GM10248 (cell line): ENCODE measurements at regions not wholly inside any gene's neighbourhood (a gene's known extent, or its start where the extent isn't known, plus 50 kb on each side); places are given as distances from the start of the nearest gene placed in this dataset.

Source experiments
- CTCF ChIA-PET: fragments of 300-600 bp; sonication (Branson Sonifier 250); formaldehyde crosslinking; extraction: SDS; loops from one replicate; lab custom pipeline; 2021; ENCODE audit warnings: antibody characterized with exemption; lab: Yijun Ruan, JAX
- POLR2A ChIA-PET: fragments of 350-650 bp; sonication (Branson Sonifier 250); formaldehyde crosslinking; extraction: SDS; loops from one replicate; lab custom pipeline; 2020; ENCODE audit warnings: antibody characterized with exemption; lab: Yijun Ruan, JAX
- DNase-seq: peaks from one replicate; pipeline ENCODE4 v3.0.0; 2012; ENCODE audit errors: extremely low spot score
- TF ChIP-seq, protein P1 (sequence below): IDR thresholded peaks from 2 replicates; pipeline ENCODE4 v1.5.1; 2012; ENCODE audit warnings: mild to moderate bottlenecking, low read depth; ENCODE audit errors: extremely low read depth, missing control alignments, control extremely low read depth

DNA sequence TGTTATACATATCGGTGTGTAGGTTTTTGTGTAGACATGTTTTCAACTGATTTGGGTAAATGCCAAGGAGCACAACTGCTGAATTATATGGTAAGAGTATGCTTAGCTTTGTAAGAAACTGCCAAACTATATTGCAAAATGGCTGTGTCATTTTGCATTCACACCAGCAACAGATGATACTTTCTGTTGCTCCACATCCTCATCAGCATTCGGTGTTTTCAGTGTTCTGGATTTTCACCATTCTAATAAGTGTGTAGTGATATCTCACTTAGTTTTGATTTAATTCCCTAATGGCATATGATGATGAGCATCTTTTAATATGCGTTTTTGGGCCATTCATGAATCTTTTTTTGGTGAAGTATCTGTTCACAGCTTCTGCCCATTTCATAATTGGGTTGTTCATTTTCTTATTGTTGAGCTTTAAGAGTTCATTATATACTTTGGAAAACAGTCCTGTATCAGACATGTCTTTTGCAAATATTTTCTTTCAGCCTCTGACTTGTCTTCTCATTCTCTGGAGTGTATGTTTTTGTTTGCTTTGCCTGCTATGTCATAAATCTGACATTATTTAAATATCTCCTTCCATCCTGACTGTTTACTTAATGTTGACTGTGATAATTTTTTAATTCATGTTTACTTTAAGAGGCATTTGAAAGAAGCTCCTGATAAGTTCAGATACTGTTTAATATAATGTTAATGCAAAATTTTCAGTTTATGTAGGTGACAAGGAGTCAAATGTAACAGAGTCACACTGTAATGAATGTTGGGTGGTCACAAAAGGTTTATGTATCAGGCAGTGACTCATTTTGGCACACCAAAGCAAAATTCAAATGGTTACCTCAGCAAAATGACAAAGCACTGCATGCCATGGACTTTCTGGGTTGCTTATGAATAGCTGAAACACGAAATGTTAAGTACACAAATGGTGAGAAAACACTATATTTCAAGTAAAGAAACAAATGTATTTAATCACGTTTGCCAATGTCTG lies 181.1 kb upstream of the DAB2 start:
- TF ChIP-seq, protein P1, sequence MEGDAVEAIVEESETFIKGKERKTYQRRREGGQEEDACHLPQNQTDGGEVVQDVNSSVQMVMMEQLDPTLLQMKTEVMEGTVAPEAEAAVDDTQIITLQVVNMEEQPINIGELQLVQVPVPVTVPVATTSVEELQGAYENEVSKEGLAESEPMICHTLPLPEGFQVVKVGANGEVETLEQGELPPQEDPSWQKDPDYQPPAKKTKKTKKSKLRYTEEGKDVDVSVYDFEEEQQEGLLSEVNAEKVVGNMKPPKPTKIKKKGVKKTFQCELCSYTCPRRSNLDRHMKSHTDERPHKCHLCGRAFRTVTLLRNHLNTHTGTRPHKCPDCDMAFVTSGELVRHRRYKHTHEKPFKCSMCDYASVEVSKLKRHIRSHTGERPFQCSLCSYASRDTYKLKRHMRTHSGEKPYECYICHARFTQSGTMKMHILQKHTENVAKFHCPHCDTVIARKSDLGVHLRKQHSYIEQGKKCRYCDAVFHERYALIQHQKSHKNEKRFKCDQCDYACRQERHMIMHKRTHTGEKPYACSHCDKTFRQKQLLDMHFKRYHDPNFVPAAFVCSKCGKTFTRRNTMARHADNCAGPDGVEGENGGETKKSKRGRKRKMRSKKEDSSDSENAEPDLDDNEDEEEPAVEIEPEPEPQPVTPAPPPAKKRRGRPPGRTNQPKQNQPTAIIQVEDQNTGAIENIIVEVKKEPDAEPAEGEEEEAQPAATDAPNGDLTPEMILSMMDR, result no peak
- DNase-seq, result no peak
- POLR2A ChIA-PET, result no interaction called here
- CTCF ChIA-PET, result interaction anchor here (1.2 to 3.4 kb wide), 2 partner anchors 11 to 21 kb away, joined by 3 to 12 read pairs; no protein-coding TSS in a partner anchor

DNA sequence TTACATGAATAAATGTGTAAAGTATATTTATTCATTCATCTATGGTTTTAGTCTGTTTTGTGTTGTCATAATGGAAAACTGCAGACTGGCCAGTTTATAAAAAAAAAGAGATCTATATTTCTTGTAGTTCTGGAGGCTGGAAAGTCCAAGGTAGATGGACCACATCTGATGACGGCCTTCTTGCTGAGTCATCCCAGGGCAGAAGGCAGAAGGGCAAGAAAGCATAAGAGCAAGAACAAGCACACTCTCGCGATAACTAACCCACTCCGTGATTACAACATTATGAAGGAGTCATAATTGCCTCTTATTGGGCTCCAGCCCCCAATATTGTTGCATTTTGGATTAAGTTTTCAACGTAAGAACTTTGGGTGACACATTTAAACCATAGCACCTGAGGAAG lies 180.4 kb upstream of the DAB2 start:
- DNase-seq, result no peak
- TF ChIP-seq, protein P1, result no peak
- CTCF ChIA-PET, result interaction anchor here (1.2 to 3.4 kb wide), 2 partner anchors 10 to 20 kb away, joined by 3 to 12 read pairs; no protein-coding TSS in a partner anchor
- POLR2A ChIA-PET, result no interaction called here

GRCh38 chr5:39604491-39604890 lies 179.7 kb upstream of the DAB2 start:
- ChIA-PET POLR2A (no interaction called here), CTCF (interaction anchor here (1.2 to 3.4 kb wide), 2 partner anchors 9 to 20 kb away, joined by 3 to 12 read pairs; no protein-coding TSS in a partner anchor)
- TF ChIP-seq, protein P1, result no peak
- DNase-seq, result no peak

DNA sequence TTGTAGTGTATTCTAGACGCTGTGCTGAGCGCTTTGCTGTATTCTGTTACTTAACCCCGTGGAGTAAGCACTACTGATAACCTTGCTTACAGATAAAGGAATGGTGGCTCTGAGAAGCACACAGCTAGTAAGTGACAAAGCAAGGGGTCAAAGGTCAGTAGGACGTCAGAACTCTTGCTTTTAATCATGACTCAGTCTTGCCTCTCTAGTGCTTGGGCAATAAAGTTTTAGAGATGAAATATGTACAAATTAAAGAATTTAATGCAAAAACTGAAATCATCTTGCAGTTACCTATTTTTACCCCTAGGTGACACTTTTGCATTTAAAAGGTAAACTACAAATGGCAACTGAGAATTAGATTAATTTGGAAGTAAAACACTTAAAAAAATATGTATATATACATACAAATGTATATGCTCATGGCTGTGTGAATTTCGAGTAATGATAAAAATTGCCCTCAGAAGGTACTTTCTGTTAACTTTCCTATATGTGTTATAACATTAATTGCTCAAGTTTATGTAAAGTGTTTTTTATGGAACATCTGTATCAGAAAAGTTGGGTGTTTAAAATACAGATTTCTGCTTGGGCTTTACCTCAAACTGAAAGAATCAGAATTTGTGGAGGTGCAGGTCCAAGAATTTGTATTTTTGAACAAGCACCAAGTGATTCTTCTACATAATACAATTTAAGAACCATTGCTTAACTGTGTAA lies 175.1 kb upstream of the DAB2 start:
- TF ChIP-seq, protein P1, result peak; percentile 34
- ChIA-PET POLR2A (no interaction called here), CTCF (interaction anchor here (0.7 to 1.3 kb wide), 7 partner anchors 10 to 1135 kb away, joined by 3 to 4 read pairs (median 3); no protein-coding TSS in a partner anchor)
- DNase-seq, result no peak

GRCh38 chr5:39598661-39599248 lies 174.0 kb upstream of the DAB2 start:
- POLR2A ChIA-PET, result no interaction called here
- DNase-seq, result no peak
- CTCF ChIA-PET, result interaction anchor here (1.0 to 1.3 kb wide), 4 partner anchors 9 to 28 kb away, joined by 3 to 4 read pairs (median 3); no protein-coding TSS in a partner anchor
- TF ChIP-seq, protein P1, result no peak

DNA sequence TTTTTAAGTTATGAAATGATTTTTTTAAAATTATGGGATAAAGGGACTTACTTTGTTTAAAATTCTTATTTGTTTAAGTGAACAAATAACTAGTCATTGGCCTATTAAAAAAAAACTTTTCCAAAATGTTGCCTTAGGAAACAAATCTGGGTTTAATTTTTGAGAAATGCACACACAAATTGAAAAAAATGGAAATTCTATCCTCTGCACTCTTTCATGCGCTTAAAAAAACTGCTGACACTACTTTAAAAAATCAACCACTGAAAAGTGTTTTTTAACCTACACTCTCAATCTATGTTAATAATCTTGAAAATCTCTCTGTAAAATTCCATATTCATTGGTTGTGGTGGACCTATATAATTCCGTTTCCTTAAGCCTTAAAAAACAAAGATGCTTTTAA lies 163.4 kb upstream of the DAB2 start:
- DNase-seq, result no peak
- TF ChIP-seq, protein P1, result no peak
- ChIA-PET CTCF (interaction anchor here (1.1 to 1.9 kb wide), 2 partner anchors 9 to 11 kb away, joined by 4 to 12 read pairs; no protein-coding TSS in a partner anchor), POLR2A (no interaction called here)
